RPMI8226 (cell line): ENCODE measurements at regions not wholly inside any gene's neighbourhood (a gene's known extent, or its start where the extent isn't known, plus 50 kb on each side); places are given as distances from the start of the nearest gene placed in this dataset.
A peak's percentile ranks its signal among the peaks of the same experiment; 100 is the strongest.

ENCODE experiments used
- DNase-seq: peaks from one replicate; pipeline ENCODE4 v3.0.0-alpha.2; 2015

GRCh38 chr4:133714211-133714610 is 487.4 kb downstream of the PABPC4L start:
- DNase-seq, result no peak

GRCh38 chr4:133713340-133713739 is 488.2 kb downstream of the PABPC4L start:
- DNase-seq, result no peak

GRCh38 chr4:133711817-133712216 is 489.8 kb downstream of the PABPC4L start:
- no peak for DNase-seq

GRCh38 chr4:133694416-133694815 is 507.2 kb downstream of the PABPC4L start:
- DNase-seq, result no peak

- no peak for DNase-seq
Observed at GRCh38 chr4:133683967-133684366, 517.6 kb downstream of the PABPC4L start.

- DNase-seq, result peak; percentile 42
Observed at GRCh38 chr4:133668061-133668851, 519.2 kb downstream of the PCDH10 start.

- no peak for DNase-seq
Observed at GRCh38 chr4:133647206-133647605, 498.1 kb downstream of the PCDH10 start.

GRCh38 chr4:133641191-133641590 is 492.1 kb downstream of the PCDH10 start:
- no peak for DNase-seq

- no peak for DNase-seq
Observed at GRCh38 chr4:133638751-133639150, 489.7 kb downstream of the PCDH10 start.

GRCh38 chr4:133637161-133637560 is 488.1 kb downstream of the PCDH10 start:
- DNase-seq, result no peak

GRCh38 chr4:133624744-133625143 is 475.6 kb downstream of the PCDH10 start:
- DNase-seq, result peak; percentile 48

- peak; percentile 25 for DNase-seq
Observed at GRCh38 chr4:133623847-133624246, 474.8 kb downstream of the PCDH10 start.

GRCh38 chr4:133621628-133622027 is 472.5 kb downstream of the PCDH10 start:
- DNase-seq, result no peak

- no peak for DNase-seq
Observed at GRCh38 chr4:133620555-133620954, 471.5 kb downstream of the PCDH10 start.

GRCh38 chr4:133618963-133619362 is 469.9 kb downstream of the PCDH10 start:
- DNase-seq, result no peak

- no peak for DNase-seq
Observed at GRCh38 chr4:133600008-133600407, 450.9 kb downstream of the PCDH10 start.

GRCh38 chr4:133598779-133599178 is 449.7 kb downstream of the PCDH10 start:
- no peak for DNase-seq

- DNase-seq, result no peak
Observed at GRCh38 chr4:133597251-133597650, 448.2 kb downstream of the PCDH10 start.

GRCh38 chr4:133596459-133596858 is 447.4 kb downstream of the PCDH10 start:
- no peak for DNase-seq

GRCh38 chr4:133594390-133595207 is 445.5 kb downstream of the PCDH10 start:
- DNase-seq, result no peak

- no peak for DNase-seq
Observed at GRCh38 chr4:133593764-133594163, 444.7 kb downstream of the PCDH10 start.

GRCh38 chr4:133592591-133592990 is 443.5 kb downstream of the PCDH10 start:
- DNase-seq, result no peak

GRCh38 chr4:133592106-133592505 is 443.0 kb downstream of the PCDH10 start:
- DNase-seq, result no peak

GRCh38 chr4:133588306-133588705 is 439.2 kb downstream of the PCDH10 start:
- no peak for DNase-seq
